ENCODE measurements at regions not wholly inside any gene's neighbourhood (a gene's known extent, or its start where the extent isn't known, plus 50 kb on each side); places are given as distances from the start of the nearest gene placed in this dataset.
"Not testable (repeated sequence)": the region's sequence is repeated elsewhere in the genome, so short reads cannot be mapped to it uniquely, and the experiment has no call there.

DNA sequence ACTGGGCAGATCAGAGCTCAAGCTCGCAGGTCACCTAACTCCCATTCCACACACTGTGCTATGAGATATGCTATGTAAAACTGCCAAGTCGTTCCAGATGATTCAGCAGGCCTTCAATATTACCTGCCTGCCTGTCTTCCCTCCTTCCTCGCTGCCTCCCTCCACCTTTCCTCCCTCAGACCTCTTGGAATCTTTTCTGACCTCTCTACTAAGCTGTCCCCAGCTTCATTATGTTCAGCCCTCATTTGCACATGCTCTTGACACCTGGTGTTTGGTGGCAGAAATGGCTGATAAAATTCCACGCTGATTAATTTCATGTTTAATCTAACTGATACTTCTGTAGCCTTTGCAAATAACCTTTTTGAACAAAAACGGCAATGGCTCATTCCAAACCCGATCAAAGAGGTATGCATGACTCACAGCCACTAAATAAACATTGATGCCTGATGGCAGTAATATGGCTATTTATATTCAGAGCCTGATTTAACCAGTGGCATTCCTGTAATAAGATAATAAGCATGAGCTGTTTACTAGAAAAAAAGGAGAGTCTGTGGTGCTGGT, 130.8 kb upstream of the EGLN3 start:
- DNase-seq: peak; percentile 46

DNA sequence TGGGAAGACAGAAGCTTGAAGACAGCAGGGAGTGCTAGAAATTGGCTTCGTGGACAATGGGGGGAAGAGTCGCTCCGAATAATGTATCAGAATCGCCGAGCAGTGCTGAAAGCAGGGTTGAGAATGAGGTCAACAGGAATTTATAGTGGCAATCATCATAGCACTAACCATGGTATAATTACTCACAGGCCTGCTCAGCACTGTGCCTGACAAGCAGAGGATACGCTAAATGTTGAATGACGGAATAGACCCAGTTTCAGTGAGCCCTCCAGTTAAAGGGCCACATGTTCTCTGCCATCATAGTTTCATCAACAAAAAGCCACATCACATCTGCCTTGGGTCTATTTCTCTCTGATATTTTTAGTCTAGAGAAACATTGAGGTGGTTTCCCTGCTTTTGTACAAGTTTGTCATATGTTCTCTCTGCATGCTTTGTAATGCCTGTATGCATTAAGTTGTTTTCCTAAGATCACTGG, 130.3 kb upstream of the EGLN3 start:
- peak; percentile 27 for DNase-seq

DNA sequence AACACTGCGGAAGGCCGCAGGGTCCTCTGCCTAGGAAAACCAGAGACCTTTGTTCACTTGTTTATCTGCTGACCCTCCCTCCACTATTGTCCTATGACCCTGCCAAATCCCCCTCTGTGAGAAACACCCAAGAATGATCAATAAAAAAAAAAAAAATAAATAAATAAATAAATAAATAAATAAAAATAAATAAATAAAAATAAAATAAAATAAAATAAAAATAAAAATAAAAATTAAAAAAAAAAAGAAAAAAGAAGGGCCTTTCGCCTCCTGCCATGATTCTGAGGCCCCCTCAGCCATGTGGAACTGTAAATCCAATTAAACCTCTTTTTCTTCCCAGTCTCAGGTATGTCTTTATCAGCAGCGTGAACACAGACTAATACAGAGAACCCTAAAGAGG, 128.8 kb upstream of the EGLN3 start:
- not testable (repeated sequence) for DNase-seq

DNA sequence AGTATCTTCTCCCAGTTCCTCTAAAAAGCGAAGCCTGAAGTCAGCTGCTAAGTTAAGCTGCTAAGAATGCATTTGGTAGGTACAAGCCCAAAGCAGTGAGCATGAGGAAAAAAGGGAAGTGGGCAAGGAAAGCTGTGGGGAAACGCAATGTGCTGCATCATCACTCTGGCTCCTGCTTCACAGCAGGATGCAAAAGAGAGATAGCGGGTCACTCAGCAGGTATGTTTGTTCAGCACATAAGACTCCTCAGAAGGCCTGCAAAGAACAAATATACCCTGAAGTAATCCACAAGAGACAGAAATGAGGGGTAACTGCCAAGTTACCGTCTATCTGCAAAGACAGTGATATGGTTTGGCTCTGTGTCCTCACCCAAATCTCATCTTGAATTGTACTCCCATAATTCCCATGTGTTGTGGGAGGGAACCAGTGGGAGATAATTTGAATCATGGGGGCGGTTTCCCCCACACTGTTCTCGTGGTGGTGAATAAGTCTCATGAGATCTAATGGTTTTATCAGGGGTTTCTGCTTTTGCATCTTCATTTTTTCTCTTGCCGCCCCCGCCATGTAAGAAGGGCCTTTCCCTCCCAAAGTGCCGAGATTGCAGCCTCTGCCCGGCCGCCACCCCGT, 127.4 kb upstream of the EGLN3 start:
- DNase-seq: no peak

DNA sequence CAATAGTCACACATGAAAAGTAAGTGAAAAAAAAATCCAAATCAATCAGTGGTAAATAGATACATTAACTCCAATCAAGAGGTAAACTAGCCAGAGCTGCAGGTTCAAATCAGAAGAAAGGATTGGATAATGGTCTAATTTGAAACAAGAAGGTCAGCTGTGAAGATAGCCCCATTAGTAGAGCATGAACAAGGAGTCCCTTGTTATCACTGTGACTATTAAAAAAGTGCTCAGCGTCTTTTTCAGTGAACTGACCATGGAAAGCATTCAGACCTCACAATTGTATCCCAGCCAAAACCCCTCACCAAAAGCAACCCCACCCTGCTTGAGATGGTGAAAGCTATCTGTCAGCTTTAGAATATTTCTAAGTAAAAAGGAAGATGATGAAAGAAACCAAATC, 125.0 kb upstream of the EGLN3 start:
- DNase-seq: no peak

DNA sequence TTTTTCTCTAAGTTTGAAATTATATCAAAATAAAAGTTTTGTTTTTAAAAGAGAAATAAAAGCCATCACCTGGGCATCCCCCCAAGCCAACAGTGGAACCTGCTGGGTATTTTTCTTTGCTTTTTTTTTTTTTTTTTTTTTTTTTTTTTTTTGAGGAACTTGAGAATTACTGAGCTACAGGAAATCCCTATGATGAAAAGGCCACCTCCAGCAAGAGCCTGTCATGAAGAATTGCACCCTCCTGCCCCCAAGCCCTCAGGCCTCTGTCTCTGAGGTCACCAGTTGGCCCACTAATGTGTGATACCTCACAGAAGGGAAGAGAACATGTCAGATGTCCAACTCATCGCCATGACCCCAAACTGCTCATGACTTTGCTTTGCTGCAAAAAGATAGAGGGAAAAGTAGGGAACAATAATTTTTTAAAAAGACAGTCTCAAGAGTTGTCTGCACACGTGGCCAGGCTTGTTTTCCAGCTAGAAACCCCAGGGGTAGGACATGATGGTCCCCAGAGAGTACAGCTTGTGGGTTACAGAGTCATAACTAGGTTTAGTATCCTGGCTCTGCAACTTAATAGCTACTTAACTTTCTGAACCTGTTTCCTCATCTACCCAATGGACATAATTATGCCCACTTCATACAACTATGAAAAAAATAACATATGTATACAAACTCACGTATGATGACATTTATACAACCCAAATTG, 124.3 kb upstream of the EGLN3 start:
- no peak for DNase-seq

DNA sequence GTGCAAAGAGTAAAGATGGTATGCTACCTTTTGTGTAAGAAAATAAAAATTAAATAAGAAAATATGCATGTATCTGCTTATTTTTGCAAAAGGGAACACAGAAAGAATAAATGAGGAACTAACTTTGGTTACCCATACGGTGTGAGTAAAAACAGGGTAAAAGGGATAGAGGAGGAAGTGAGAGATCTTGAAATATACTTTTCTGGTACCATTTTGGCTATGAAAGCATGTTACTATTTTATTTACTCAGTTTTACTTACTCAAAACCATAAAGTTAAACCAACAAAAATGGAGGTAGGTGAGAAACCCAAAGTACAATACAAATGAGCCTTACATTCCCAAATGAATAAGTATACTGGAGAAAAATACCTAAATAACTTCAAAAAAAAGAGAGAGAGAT, 122.0 kb upstream of the EGLN3 start:
- no peak for DNase-seq

DNA sequence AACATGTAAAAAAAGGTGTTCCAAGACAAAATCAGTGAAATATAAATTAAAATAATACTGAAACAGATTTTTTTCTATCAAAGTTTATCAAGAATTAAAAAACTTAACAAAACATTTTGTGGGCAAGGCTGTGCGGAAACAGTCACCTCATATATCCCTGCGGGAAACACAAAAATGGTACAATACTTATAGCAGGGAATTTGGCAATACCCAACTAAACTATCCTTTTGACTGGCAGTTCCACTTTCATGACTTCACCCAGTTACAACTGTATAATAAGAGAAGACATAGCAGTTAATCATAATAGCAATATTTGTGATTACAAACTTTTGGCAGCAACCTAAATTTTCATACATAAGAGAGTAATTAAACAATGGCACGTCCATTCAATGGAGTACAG, 121.5 kb upstream of the EGLN3 start:
- no peak for DNase-seq

DNA sequence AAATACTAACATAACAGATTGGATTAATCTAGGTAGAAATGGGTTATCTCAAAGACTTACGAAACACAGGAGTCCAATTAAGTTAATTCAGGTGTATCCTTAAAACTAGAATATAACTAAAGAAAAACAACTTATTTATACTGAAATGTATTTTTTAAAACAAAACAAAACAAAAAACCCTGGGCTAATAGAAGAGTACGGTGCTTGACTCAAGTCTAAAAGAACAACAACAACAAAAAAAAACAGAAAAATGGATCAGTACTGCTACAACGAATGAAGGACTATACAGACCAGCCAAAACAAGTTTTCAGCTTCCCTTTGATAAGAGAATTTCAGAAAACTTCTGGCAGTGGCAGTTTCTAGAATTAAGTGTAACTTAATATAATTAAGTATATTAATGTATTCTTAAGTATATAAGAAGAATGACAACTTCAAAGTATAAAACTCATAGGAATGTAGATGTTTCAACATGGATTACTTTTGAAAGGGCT, 120.1 kb upstream of the EGLN3 start:
- DNase-seq: no peak

DNA sequence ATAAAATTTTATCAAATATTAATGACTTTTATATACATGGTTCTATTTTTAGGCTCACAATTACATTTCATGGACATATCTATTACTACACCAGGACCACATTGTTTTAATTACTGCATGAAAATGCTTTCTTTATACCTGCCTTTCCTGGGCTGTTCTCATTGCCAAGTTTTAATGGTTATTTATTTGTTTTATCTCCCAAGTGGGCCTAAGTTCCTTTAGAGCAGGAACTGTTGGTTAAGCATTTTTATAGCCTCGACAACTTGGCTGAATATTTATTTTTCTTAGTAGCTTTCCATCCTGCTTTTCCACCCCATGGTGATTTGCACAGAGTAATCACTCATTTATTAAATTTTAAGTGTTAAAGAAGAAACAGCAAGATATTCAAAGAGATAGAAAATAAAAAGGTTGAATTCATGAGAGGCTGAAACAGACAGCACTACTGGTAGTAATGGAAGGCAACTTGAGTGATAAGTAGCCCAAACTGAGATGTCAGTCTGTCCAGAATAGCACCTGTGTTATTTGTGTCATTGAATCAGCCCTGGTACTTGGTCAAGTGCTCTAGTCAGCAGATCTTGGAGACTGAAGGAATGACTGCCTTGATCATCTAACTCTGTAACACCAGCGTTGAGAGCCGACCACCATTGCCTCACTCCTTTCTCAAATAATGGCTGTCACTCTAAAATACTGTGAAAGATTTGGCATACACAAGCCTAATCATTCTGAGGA, 119.1 kb upstream of the EGLN3 start:
- no peak for DNase-seq

DNA sequence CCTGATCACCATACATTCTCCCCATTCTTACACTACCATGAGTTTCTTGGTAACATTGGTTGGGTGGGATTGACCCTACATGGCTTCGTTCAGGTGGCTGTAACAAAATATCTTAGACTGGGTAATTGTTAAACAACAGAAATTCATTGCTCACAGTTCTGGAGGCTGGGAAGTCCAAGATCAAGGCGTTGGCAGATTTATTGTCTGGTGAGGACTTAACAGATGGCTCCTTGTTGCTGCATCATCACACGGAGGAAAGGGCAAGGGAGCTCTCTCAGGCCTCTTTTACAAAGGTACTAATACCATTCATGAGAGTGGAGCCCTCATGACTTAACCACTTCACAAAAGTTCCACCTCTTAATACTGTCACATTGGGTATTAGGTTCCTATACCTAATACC, 116.7 kb upstream of the EGLN3 start:
- DNase-seq: no peak

DNA sequence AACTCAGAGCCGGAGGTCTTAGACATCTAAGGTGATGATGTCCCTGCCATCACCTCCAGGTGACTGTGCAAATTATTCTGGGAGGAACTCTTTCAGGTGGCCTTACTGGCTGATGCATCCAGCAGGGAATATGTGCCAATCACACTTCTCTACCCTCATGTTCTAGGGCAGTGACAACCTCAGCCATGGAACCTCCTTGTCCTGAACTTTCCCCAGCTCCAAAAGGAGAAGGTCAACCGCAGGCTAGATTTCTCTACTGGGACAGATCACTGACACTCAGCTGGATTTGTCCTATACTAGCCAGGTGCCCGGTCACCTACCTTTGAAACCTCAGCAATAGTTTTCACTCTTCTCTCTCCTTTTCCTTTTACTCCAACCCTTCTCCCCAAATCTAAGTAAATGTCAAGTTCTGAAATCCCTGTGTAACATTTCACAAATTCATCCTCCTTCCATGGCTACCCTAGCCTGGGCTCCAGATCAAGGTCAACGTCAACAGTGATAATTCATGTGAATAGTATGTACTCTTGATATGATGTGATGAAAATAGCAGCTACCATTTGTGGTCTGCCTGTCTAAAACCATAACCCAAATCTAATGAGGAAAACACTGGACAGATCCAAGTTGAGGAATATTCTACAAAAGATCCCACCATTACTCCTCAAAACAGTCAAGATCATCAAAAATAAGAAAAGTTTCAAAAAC, 115.0 kb upstream of the EGLN3 start:
- DNase-seq: no peak

DNA sequence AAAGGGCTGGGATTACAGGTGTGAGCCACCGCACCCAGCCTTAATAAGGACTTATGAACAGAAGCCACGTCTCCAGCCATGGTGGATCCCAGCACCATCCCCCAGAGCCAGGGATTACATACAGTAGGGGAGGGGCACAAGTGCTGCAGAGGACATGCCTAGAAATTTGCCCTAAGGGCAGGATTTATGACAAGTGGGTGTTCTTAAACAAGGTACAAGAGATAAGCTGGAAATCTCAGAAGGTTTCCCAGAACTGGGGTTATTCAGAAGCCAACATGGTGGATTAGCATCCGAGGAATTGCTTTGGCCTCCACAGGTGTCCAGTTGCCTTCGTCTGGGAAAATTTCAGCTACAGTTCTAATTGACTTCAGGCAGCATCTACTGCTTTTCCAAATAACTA, 114.4 kb upstream of the EGLN3 start:
- no peak for DNase-seq

DNA sequence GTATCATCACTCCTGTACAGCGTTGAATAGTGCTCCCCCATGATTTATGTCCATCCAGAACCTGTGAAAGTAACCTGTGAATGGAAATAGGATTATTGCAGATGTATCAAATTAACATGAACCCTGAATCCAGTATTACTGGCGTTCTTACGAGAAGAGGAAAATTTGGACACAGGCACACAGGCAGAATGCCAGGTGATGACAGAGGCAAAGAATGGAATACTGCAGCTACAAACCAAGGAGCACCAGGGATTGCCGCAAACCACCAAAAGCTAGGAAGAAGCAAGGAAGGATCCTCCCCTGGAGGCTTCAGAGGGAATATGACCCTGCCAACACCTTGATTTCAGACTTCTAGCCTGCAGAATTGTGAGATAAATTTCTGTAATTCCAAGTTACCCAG, 113.5 kb upstream of the EGLN3 start:
- DNase-seq: no peak

DNA sequence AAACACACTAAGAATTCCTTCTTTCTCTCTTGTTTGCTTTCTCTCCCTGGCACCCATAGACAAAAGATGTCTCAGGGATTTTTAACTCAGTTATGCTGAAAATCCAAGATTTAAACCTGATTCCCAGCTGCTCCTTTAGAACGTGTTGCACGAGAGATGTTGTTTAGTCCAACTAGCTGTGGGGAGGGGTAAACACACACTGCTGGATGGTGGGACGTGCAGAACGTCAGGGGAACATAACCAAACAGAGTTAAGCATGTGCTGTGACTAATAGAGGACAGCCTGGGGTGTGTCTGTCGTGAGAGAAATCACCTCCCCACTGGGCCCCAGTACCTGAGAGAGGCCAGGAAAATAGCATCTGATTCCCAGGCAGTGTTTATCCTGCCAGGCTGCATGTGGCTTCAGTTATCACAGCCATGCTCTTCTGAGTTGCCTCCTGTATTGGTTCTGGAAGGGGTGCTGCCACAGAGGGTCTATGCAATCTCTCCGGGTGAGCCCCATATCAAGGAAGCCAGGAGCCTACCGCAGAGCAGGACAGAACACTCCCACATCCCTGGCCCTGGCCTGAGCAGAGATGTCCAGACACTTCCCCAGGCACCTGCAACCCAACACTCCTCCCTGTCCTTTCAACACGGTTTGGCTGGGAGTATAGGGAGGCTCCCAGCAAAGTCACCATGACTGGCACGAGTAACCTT, 112.7 kb upstream of the EGLN3 start:
- no peak for DNase-seq

DNA sequence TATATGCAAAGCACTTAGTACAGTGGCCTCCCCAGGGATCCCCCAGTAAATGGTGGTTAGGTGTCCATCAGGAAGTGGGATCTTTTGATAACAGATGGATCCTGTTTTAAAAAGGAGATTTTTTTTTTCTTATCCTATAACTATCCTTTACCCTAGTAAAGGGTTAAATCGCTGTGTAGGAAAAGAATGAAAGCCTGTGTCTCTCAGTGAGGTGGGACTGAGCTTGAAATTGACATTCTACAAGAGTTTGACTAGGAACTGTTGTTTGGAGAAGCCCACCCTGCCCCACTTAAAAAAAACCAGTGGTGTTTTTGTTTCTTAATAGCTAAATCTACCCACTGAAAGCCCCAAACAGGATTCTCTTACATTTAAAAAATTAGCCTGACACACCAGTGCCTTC, 112.2 kb upstream of the EGLN3 start:
- DNase-seq: no peak

DNA sequence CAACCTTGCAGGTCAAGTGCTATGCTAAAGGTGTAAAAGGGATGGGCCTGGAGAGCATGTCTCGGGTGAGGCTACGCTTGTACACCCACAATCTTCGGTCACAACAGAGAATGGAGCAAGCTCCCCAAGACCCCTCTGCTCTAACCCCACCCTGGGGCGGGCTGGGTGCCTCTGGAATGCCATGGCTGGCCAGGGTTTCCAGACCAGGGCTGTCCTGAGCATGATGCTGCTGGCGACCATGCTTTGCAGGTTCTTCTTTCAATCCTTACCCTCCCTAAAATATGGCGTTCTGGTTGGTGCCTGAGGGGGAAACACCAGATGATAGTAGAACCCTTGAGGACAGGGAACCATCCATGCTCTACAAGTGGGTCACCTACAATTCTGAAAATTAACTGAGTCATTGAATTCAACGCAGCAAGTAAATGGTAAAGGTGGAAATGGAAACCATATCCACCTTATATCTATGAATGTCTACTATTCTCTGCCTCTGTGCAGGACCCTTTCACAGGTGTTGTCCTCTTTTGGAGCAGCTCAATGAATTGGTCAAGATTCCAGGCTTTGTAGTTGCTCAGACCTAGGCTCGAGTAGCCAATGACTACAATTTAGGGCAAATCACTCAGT, 111.6 kb upstream of the EGLN3 start:
- DNase-seq: no peak

DNA sequence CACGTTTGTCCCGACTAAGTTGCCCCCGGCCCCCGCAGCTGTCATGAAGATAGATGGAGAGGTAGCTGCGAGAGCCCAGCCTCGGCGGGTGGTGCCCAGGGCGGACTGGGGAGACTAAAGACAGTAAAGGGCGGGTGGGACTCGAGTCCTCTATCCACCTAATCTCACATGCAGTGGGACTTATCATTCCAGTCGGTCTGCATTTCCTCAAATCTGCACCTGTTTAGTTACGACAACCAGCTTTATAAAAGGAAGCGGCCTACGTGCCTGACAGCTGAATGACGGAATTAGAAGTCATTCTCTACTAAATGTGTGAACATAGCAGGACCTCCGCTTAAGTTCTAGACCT, 109.8 kb upstream of the EGLN3 start:
- DNase-seq: no peak

DNA sequence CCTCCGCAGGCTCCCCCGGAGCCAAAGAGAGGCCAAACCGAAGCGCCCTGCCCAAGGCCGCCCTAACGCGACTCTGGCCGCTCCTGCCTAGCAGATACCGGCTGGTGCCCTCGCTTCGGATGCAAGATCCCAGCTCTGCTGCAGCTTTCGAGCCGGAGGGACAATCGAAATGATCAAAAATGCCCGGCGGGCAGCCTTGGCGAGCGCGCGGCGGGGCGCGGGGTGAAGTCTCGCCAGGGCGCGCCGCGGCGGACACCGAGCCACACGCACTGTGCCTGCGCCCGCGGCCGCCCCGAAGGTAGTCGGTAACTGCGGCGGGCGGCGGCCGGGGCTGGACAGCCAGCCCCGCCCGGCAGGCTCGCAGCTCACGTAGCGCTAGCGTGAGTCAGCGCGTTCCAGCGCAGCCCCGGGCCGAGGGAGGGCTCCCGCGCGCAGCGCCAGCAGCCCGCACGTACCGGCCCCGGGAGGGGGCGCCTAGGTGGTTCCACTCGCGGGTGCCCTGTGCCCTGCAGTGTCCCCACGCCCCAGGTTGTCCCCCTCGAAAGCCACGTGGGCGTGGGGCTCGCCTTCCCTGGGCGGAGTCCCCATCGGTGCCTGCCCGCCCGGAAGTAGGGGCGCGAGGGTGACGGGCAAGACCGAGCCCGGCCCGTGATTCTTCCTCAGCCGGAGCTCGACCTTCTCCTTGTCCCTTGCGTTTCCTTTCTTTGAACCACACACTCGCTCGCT, 109.2 kb upstream of the EGLN3 start:
- no peak for DNase-seq

DNA sequence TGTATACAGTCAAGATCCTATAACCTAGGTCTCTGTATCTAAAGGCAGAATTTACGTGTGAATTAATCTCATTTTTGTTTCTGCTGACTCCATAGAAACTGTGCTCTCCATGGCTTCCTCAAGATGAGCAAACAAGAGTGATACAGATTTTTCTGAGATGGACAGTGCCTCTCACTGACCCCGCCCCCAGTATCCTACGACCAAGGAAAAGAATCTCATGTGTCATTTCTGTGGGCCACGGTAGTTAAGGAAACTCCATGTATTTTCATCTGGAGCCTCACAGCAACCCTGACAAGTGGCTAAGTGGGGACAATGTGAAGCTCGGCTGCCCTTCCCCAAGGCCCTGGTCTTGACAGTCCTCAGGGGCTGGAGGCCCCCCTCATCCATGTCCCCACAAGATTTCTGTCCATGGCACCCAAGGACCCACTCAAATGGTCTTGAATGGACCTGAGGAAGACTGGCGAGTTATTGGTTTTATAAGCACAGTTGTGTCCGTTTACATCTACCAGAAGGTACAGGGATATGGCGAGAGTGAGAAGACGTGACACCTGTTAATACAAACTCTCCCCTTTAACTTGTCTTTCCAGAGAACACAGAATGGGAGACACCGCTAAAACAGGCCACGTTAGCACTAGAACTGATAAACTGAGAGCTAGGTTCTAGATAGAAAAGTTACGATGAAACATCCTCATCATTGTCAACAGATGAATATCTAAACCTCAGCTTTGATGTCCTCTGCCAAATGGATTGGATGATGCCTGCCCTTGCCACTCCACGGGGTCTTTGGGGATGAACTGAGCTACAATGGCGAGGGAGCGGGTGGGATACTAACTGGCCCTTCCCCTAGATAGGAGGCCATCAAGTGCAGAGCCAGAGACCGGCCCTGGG, 108.4 kb upstream of the EGLN3 start:
- DNase-seq: no peak

All from NCI-H1694 treated with DMSO at 0.1 percent for 48 hours (cell line).